Lung (tissue), 11 donors: ENCODE measurements at regions not wholly inside any gene's neighbourhood (a gene's known extent, or its start where the extent isn't known, plus 50 kb on each side); places are given as distances from the start of the nearest gene placed in this dataset.
A peak's percentile ranks its signal among the peaks of the same experiment; 100 is the strongest.

Experiments used
- ATAC-seq: fragments of 200-7000 bp; cut with Tn5 transposase; one replicate; pipeline ENCODE4 v1.9.1; 2020; ENCODE audit warnings: moderate number of reproducible peaks; ENCODE audit not compliant: insufficient read depth, low FRiP score
- DNase-seq, 3 donors: peaks; one replicate each; pipeline ENCODE4 v3.0.0-alpha.2; 2013 to 2017
- H3K27ac ChIP-seq, 2 donors: one replicate each; pipeline ENCODE4 v1.5.1; 2013; ENCODE audit warnings: mild to moderate bottlenecking in 2 of 2, moderate library complexity in 2 of 2, control low read depth in 1 of 2, inconsistent platforms in 1 of 2, low read depth in 1 of 2, low read length in 1 of 2
- H3K27me3 ChIP-seq, 3 donors: one replicate each; pipeline ENCODE4 v1.5.1; 2013; ENCODE audit warnings: low read length in 2 of 3; ENCODE audit not compliant: control insufficient read depth in 3 of 3, insufficient read depth in 3 of 3
- H3K36me3 ChIP-seq, 4 donors: one replicate each; pipeline ENCODE4 v1.5.1; 2013; ENCODE audit warnings: low read length in 4 of 4, mild to moderate bottlenecking in 1 of 4, moderate library complexity in 1 of 4; ENCODE audit not compliant: control insufficient read depth in 4 of 4, insufficient read depth in 4 of 4
- H3K4me1 ChIP-seq, 5 donors: one replicate each; pipeline ENCODE4 v1.5.1; 2013; ENCODE audit warnings: low read length in 5 of 5, mild to moderate bottlenecking in 2 of 5, moderate library complexity in 1 of 5; ENCODE audit not compliant: control insufficient read depth in 5 of 5, insufficient read depth in 5 of 5
- H3K4me3 ChIP-seq: one replicate; pipeline ENCODE4 v1.5.1; 2013; ENCODE audit warnings: mild to moderate bottlenecking, control low read depth, moderate library complexity
- H3K9ac ChIP-seq, 2 donors: one replicate each; pipeline ENCODE4 v1.5.1; 2013; ENCODE audit warnings: low read length in 2 of 2, control low read depth in 1 of 2; ENCODE audit not compliant: insufficient read depth in 1 of 2
- H3K9me3 ChIP-seq, 4 donors: one replicate each; pipeline ENCODE4 v1.5.1; 2013; ENCODE audit warnings: low read length in 3 of 4, mild to moderate bottlenecking in 1 of 4, moderate library complexity in 1 of 4; ENCODE audit not compliant: control insufficient read depth in 4 of 4, insufficient read depth in 3 of 4
- CTCF ChIP-seq: IDR thresholded peaks from 2 replicates; pipeline ENCODE4 v1.5.1; 2012; ENCODE audit warnings: mild to moderate bottlenecking; ENCODE audit errors: control extremely low read depth, extremely low read depth
- WGBS, 2 donors: extraction: QIAGEN DNeasy Blood & Tissue Kit; methylation state at CpG; one replicate each; pipeline ENCODE4 v1.1.7; 2013; 5-methylcytosine and 5-hydroxymethylcytosine counted together
- donor health status: control.
- donor health status: control.
- donor health status: Bipolar disorder and iron deficiency.
- donor health status: healthy.
- donor health status: DM: yes; HTN: yes; CAD: no.

DNA sequence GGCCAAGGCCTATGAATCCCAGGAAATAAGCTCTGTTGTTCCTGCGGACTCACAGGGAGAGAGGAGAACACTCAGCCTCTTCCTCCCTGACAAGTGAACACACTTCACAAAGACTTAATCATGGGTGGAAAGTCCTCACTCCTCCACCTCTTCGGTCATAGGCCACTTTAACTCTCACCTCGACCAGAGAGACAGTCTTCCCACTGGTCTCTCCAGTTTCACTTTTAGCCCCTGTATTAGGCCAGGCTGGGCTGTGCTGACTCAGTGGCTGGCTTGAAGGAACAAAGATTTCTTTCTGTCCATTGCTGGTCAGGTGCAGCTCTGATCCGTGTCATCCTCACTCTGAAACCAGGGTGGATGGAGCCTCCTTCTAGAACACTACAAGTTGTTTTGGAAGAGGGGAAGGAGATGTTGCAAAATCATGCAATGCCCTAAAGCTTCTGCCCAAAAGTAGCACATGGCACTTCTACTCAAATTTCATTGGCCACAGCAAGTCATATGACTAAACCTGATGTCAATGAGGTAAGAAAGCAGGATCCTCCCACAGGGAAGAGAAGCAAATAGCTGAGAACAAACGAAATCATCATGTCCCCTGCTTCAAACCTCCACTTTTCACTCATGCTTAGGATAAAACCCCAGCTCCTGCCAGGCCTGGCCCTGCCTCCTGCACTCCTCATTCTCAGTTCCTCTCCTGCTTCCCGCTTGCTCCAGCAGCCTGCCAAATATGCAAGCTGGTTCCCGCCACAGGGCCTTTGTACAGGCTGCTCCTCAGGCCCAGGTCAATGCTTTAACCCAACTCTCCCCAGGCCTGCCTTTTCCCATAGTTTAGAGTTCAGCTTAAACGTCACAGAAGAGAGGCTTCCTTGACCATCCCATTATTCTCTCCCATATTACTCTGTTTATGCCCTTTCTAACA, 150.5 kb upstream of the RUNX3 start:
- ATAC-seq: peak; percentile 11
- no peak for DNase-seq
- 73 to 74% methylated on average over 8 of the region's 8 CpGs for WGBS, 2 donors
- no peak for TF ChIP-seq CTCF
- no peak overlapping the region for H3K4me3 ChIP-seq
- H3K27me3 ChIP-seq: no peaks in the 10 kb centered on the region
- H3K27ac ChIP-seq: no peak overlapping the region
- peaks cover 0 to 7% (median 1%) of the 10 kb centered on the region in 4 donors for H3K9me3 ChIP-seq
- no peaks in the 10 kb centered on the region for H3K4me1 ChIP-seq
- no peaks in the 10 kb centered on the region for H3K36me3 ChIP-seq
- H3K9ac ChIP-seq: no peak overlapping the region

- DNase-seq: no peak
- Histone ChIP-seq H3K27me3 (no peaks in the 10 kb centered on the region), H3K36me3 (no peaks in the 10 kb centered on the region), H3K9me3 (peaks cover 0 to 7% (median 1%) of the 10 kb centered on the region in 4 donors), H3K4me1 (no peaks in the 10 kb centered on the region), H3K27ac (no peak overlapping the region), H3K9ac (no peak overlapping the region), H3K4me3 (no peak overlapping the region)
- TF ChIP-seq CTCF: no peak
- ATAC-seq: no peak
Observed at GRCh38 chr1:25079048-25079447, 149.0 kb upstream of the RUNX3 start.

DNA sequence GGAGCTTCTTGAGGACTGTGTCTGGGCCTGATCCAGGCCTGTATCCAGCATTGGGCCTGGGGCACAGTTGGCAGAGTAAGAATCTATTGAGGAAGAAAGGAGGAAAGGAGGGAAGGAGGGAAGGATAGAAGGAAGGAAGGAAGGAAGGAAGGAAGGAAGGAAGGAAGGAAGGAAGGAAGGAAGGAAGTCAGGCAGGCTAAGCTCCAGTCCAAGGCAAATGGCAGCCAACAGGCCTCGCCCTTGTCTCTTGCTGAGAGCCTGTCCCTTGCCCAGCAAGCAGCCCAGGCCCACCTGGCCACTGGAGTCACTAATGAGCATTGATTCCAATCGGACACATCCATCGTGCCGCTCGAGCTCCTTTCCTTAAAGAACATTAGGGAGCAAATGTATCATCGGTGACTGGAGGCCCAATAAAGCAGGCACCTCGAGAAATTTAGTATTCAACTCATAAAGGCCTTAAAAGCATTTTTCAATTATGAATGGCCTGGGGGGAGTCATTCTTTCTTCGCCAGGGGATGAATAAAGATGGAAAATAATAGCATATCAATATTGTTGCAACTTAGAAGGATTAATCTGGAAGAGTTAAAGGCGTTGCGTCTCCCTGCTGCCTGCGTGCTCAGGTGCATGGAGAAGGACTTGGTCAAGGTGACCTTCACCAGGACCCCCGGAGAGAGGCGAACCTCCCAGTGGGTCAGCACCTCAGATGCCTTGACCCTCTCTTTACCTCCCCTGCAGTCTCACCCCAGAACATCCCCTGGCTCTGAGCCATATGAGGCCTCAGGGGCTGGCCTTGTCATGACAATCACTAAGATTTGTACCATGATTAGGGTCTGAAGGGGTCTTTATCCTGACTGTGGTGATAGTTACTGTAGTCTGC, 144.5 kb upstream of the RUNX3 start:
- H3K27ac ChIP-seq: no peak overlapping the region
- ATAC-seq: no peak

More for the DNA sequence above, 144.5 kb upstream of the RUNX3 start:
- H3K9ac ChIP-seq: no peak overlapping the region
- no peaks in the 10 kb centered on the region for H3K36me3 ChIP-seq
- no peak for TF ChIP-seq CTCF
- 86 to 92% methylated on average over 13 of the region's 13 CpGs for WGBS, 2 donors
- H3K4me1 ChIP-seq: no peaks in the 10 kb centered on the region
- H3K9me3 ChIP-seq: peaks cover 0 to 7% (median 1%) of the 10 kb centered on the region in 4 donors
- no peak overlapping the region for H3K4me3 ChIP-seq
- H3K27me3 ChIP-seq: no peaks in the 10 kb centered on the region
- DNase-seq: no peak
